ENCODE measurements at regions not wholly inside any gene's neighbourhood (a gene's known extent, or its start where the extent isn't known, plus 50 kb on each side); places are given as distances from the start of the nearest gene placed in this dataset.

GRCh38 chr10:105702211-105702610 lies 1061.1 kb downstream of the SORCS3 start:
- H3K27me3 ChIP-seq (ENCODE audit: control insufficient read depth, extremely low read depth, insufficient read depth, low read length) = no peaks in the 10 kb centered on the region
- H3K27ac ChIP-seq (ENCODE audit: control insufficient read depth, insufficient read depth, low read length) = no peak overlapping the region
- no peaks in the 10 kb centered on the region for H3K79me2 ChIP-seq (ENCODE audit: control insufficient read depth, insufficient read depth, low read length)
- DNase-seq (ENCODE audit: low read depth, low spot score) (no peak), FAIRE-seq (no peak)
- H3K4me3 ChIP-seq (ENCODE audit: control insufficient read depth in 2 of 3, extremely low read depth in 1 of 3, insufficient read depth in 2 of 3, low read depth in 1 of 3, low read length in 3 of 3) = no peak overlapping the region
- no peaks in the 10 kb centered on the region for H3K36me3 ChIP-seq (ENCODE audit: control insufficient read depth in 2 of 2, extremely low read depth in 1 of 2, insufficient read depth in 2 of 2, low read length in 2 of 2)
- H4K20me1 ChIP-seq (ENCODE audit: control insufficient read depth, extremely low read depth, insufficient read depth, low read length) = no peaks in the 10 kb centered on the region
- no peaks in the 10 kb centered on the region for H3K9me3 ChIP-seq (ENCODE audit: control insufficient read depth, low read depth, low read length)
- H3K9me1 ChIP-seq (ENCODE audit: control insufficient read depth, extremely low read depth, insufficient read depth, low read length) = no peaks in the 10 kb centered on the region
- no peak overlapping the region for H3K9ac ChIP-seq (ENCODE audit: control insufficient read depth, extremely low read depth, insufficient read depth, low read length)
- dilution Hi-C loops (cut with MboI; ENCODE audit: extremely low pct_ligation_motif_present, low sequenced_read_pairs) = no loop called here
- no peak overlapping the region for H3K4me2 ChIP-seq (ENCODE audit: control insufficient read depth, extremely low read depth, insufficient read depth, low read depth, low read length)
- H3K4me1 ChIP-seq (ENCODE audit: control insufficient read depth, extremely low read depth, insufficient read depth, low read length) = no peaks in the 10 kb centered on the region
- TF ChIP-seq EZH2 (IDR thresholded peaks at IDR 0.05; ENCODE audit: low read length) = no peak
- TF ChIP-seq CTCF (optimal IDR thresholded peaks at IDR 0.05 in 1 of 3, IDR thresholded peaks at IDR 0.05 in 1 of 3, conservative IDR thresholded peaks at IDR 0.05 in 1 of 3; ENCODE audit: extremely low read depth in 1 of 3, insufficient read depth in 2 of 3, low read length in 3 of 3) = no peak
- no peak overlapping the region for H2AFZ ChIP-seq (ENCODE audit: control insufficient read depth, low read length)

GRCh38 chr10:105700218-105700617 lies 1059.1 kb downstream of the SORCS3 start:
- H4K20me1 ChIP-seq (ENCODE audit: control insufficient read depth, extremely low read depth, insufficient read depth, low read length) = no peaks in the 10 kb centered on the region
- TF ChIP-seq CTCF (optimal IDR thresholded peaks at IDR 0.05 in 1 of 3, IDR thresholded peaks at IDR 0.05 in 1 of 3, conservative IDR thresholded peaks at IDR 0.05 in 1 of 3; ENCODE audit: extremely low read depth in 1 of 3, insufficient read depth in 2 of 3, low read length in 3 of 3) (no peak), EZH2 (IDR thresholded peaks at IDR 0.05; ENCODE audit: low read length) (no peak)
- FAIRE-seq (no peak), DNase-seq (ENCODE audit: low read depth, low spot score) (no peak)
- no peaks in the 10 kb centered on the region for H3K27me3 ChIP-seq (ENCODE audit: control insufficient read depth, extremely low read depth, insufficient read depth, low read length)
- H3K9me1 ChIP-seq (ENCODE audit: control insufficient read depth, extremely low read depth, insufficient read depth, low read length) = no peaks in the 10 kb centered on the region
- H3K79me2 ChIP-seq (ENCODE audit: control insufficient read depth, insufficient read depth, low read length) = no peaks in the 10 kb centered on the region
- no peak overlapping the region for H3K4me2 ChIP-seq (ENCODE audit: control insufficient read depth, extremely low read depth, insufficient read depth, low read depth, low read length)
- no peak overlapping the region for H3K27ac ChIP-seq (ENCODE audit: control insufficient read depth, insufficient read depth, low read length)
- no peaks in the 10 kb centered on the region for H3K36me3 ChIP-seq (ENCODE audit: control insufficient read depth in 2 of 2, extremely low read depth in 1 of 2, insufficient read depth in 2 of 2, low read length in 2 of 2)
- H3K4me1 ChIP-seq (ENCODE audit: control insufficient read depth, extremely low read depth, insufficient read depth, low read length) = no peaks in the 10 kb centered on the region
- no peak overlapping the region for H2AFZ ChIP-seq (ENCODE audit: control insufficient read depth, low read length)
- H3K4me3 ChIP-seq (ENCODE audit: control insufficient read depth in 2 of 3, extremely low read depth in 1 of 3, insufficient read depth in 2 of 3, low read depth in 1 of 3, low read length in 3 of 3) = no peak overlapping the region
- dilution Hi-C loops (cut with MboI; ENCODE audit: extremely low pct_ligation_motif_present, low sequenced_read_pairs) = no loop called here
- no peaks in the 10 kb centered on the region for H3K9me3 ChIP-seq (ENCODE audit: control insufficient read depth, low read depth, low read length)
- no peak overlapping the region for H3K9ac ChIP-seq (ENCODE audit: control insufficient read depth, extremely low read depth, insufficient read depth, low read length)

Data from keratinocyte (primary cell).